ENCODE measurements at regions not wholly inside any gene's neighbourhood (a gene's known extent, or its start where the extent isn't known, plus 50 kb on each side); places are given as distances from the start of the nearest gene placed in this dataset.

DNA sequence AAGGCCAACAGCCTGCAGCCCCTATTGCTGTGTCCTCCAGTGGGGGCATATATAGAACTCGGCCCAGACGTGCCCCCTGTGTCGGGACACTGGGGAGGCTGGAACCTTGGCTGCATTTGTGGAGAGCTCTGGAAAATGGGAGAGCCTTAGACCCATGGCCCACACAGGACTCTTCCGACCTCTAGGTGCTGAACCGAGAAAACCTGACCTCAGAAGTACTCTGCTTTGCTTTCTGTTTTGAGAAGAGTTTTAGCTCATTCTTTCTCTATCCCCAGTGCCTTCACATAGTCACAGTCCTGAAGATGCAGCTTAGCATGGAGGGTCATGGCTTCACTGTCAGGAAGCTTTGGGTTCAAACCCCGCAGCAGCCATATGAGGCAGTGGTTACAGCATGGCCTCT lies 271.8 kb upstream of the B3GAT1 start:
- Mint-ChIP-seq H3K36me3 (no peaks in the 10 kb centered on the region), H3K4me1 (peaks cover 0 to 5% (median 0%) of the 10 kb centered on the region in 4 donors), H3K9me3 (no peaks in the 10 kb centered on the region), H3K4me3 (no peak overlapping the region), H3K27ac (no peak overlapping the region), H3K27me3 (peaks cover 6 to 27% (median 12%) of the 10 kb centered on the region in 5 donors)
- POLR2A ChIA-PET = no interaction called here
- DNase-seq (no peak), ATAC-seq (no peak)

DNA sequence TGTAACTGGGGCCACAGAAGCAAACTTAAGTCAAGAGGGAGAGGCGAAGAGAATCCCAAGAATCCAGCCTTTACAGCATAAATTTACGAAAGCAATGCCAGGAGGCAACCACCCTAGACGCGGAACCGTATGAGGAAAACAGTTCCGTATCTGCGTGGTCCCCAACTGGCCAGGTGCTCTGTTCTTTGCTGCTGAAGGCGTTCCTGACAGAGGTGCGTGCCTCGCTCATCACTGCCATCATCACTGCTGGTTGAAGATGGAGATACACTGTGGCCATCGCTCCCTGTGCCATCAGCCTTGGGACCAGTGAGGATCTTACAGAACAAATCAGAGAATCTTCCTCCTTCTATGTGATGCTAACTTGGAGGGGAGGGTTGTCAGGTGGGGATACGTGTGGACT lies 270.5 kb upstream of the B3GAT1 start:
- H3K9me3 Mint-ChIP-seq = no peaks in the 10 kb centered on the region
- no peak overlapping the region for H3K4me3 Mint-ChIP-seq
- no peaks in the 10 kb centered on the region for H3K36me3 Mint-ChIP-seq
- no peak overlapping the region for H3K27ac Mint-ChIP-seq
- POLR2A ChIA-PET = no interaction called here
- DNase-seq = no peak
- H3K27me3 Mint-ChIP-seq = peaks cover 5 to 25% (median 10%) of the 10 kb centered on the region in 5 donors
- peaks cover 0 to 4% (median 0%) of the 10 kb centered on the region in 4 donors for H3K4me1 Mint-ChIP-seq
- ATAC-seq = no peak

DNA sequence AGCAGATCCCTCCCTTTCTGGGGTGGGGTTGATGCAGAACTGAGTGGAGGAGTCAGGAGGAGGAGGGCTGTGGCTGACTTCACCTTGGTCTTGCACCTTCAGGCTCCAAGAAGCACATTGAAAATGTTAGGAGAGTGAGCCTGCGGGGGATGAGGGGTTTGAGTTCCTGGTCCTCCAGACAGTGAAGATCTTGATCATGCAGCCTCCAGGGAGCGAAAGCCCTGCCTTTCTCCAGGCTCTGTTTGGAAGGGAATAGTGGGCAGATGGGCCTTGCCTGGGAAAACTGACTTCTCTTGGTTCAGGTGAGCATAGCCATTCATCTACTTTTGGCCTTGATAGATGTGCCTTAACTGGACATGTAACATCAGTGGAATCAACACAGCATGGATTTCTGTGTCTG lies 267.6 kb upstream of the B3GAT1 start:
- Mint-ChIP-seq H3K27ac (no peak overlapping the region), H3K4me1 (no peaks in the 10 kb centered on the region), H3K36me3 (no peaks in the 10 kb centered on the region), H3K4me3 (no peak overlapping the region), H3K9me3 (no peaks in the 10 kb centered on the region), H3K27me3 (peaks cover 5 to 22% (median 10%) of the 10 kb centered on the region in 5 donors)
- POLR2A ChIA-PET = no interaction called here
- DNase-seq = no peak
- ATAC-seq = no peak

DNA sequence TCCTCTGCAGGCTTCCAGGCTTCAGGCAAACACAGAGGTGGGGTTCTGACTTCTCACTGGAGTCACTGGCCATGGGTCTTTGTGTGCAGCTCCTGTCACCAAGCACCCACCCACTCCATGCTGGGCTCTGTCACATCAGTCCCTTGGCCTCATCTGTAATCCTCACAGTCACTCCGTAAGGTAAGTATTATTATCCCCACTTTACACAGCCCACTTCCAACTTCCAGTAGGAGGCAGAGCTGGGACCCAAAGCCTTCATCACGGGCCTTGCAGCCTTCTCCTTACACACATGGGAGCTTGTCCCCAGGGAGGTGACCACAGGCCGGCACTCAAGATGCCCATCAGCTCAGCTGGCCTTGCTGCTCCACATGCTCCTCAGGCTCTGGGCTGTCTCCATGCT lies 266.7 kb upstream of the B3GAT1 start:
- H3K4me3 Mint-ChIP-seq = no peak overlapping the region
- peak overlapping the region in 1 of 10 donors; percentile 69 for H3K27ac Mint-ChIP-seq
- H3K9me3 Mint-ChIP-seq = no peaks in the 10 kb centered on the region
- POLR2A ChIA-PET = no interaction called here
- no peaks in the 10 kb centered on the region for H3K4me1 Mint-ChIP-seq
- no peaks in the 10 kb centered on the region for H3K36me3 Mint-ChIP-seq
- DNase-seq (no peak), ATAC-seq (no peak)
- peaks cover 5 to 22% (median 10%) of the 10 kb centered on the region in 5 donors for H3K27me3 Mint-ChIP-seq

DNA sequence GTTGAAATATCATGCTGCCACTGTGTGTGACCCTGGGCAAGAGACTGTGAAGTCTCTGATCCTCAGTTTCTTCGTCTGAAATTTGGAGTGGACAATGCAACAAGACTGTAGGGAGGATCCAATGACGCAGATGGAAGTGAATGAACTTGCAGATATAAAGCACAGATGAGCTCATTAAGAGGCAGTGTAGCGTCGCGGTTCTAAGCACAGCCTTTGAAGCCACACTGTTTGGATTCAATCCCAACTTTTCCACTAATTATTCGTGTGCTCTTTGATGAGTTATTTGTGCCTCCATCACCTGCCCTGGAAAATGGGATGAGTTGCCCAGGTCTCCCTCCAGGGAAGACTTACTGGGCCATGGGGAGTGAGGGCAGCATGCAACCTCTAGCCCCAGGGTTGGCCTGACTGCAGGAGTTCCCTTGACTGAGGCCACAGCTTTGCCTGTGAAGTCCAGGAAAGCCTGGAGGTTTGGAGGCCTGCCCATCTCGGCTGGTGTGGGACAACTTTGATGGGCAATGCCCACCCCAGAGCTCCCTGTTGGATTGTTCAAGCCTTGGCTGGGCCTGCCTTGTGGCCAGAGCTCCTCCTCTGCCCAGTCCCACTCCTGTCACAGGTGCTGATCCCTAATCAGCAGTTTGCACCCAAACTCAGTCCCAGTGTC lies 266.0 kb upstream of the B3GAT1 start:
- peaks cover 5 to 16% (median 11%) of the 10 kb centered on the region in 5 donors for H3K27me3 Mint-ChIP-seq
- POLR2A ChIA-PET = no interaction called here
- DNase-seq (no peak), ATAC-seq (no peak)
- no peak overlapping the region for H3K4me3 Mint-ChIP-seq
- no peaks in the 10 kb centered on the region for H3K36me3 Mint-ChIP-seq
- no peak overlapping the region for H3K27ac Mint-ChIP-seq
- no peaks in the 10 kb centered on the region for H3K9me3 Mint-ChIP-seq
- H3K4me1 Mint-ChIP-seq = no peaks in the 10 kb centered on the region

DNA sequence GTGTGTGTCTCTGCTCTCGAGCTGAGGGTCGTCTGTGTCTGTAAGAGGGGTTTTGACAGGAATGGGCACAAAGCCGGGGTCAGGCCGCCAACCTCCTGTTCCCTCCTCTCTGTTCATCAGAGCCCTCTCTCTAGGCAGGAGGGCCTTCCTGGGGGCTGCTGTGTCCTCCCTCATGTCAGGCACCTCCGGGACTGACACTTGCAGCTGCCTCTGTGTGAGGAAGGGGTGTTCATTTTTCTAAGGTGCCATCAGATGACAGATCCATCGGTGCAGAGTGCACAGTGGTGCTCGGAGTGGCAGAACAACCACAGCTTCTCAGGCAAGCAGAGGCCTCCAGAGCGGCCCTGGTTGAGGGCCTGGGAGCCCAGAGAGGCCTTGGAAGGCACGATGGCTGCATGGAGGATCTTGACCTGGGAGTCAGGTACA lies 265.4 kb upstream of the B3GAT1 start:
- POLR2A ChIA-PET = no interaction called here
- Mint-ChIP-seq H3K27ac (no peak overlapping the region), H3K27me3 (peaks cover 3 to 13% (median 11%) of the 10 kb centered on the region in 5 donors), H3K9me3 (no peaks in the 10 kb centered on the region), H3K4me1 (no peaks in the 10 kb centered on the region), H3K4me3 (no peak overlapping the region), H3K36me3 (no peaks in the 10 kb centered on the region)
- DNase-seq (no peak), ATAC-seq (no peak)

DNA sequence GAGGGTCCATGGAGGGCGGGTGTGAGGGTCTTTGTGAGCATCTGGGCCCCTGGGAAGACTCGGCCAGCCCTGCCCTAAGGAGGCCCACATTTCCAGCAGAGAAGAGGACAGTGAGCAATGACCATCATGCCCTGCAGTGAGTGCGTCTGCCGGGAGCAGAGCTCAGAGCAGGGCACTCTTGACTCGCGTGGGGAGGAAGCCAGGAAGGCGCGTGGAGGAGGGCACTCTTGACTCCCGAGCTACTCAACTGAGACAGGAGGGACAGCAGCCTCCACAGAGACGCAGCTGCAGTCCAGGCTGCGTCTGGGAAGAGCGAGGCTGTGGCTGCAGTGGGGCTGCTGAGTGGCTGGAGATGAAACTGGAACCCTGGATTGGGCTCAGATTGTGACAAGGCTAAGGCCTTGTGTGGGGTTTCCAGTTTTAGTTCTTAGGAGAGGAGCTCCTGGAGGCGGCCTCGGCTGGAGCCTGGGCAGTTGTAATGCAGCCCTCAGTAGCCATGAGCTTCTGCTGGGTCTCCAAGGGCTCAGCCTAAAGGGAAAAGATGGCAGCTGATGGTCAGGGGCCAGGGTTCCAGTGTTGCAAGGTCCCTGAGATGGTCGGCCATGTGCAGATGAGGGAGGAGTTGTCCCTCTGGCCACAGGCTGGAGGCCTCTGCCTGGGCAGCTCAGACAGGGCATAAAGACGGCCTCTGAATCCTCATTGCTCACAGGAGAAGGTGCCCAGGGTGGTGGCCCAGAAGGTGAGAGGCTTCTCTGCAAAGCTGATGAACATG lies 264.7 kb upstream of the B3GAT1 start:
- ATAC-seq = no peak
- no peaks in the 10 kb centered on the region for H3K9me3 Mint-ChIP-seq

DNA sequence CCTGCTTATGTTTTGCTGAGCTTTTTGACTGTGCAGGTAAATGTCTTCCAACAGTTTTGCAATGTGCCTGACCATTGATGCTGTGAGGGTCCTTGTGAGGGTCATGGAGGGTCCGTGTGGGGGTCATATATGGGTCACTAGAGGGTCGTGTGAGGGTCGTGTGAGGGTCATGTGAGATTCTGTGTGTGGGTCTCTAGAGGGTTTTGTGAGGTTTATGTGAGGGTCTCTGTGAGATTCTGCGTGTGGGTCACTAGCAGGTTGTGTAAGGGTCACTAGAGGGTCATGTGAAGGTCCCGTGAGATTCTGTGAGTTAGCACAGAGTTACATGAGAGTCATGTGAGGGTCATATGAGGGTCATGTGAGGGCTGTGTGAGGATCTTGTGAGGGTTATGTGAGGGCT lies 263.9 kb upstream of the B3GAT1 start:
- Mint-ChIP-seq H3K9me3 (no peaks in the 10 kb centered on the region), H3K4me1 (no peaks in the 10 kb centered on the region), H3K36me3 (no peaks in the 10 kb centered on the region), H3K27me3 (peaks cover 2 to 14% (median 5%) of the 10 kb centered on the region in 5 donors), H3K4me3 (no peak overlapping the region), H3K27ac (no peak overlapping the region)
- no peak for ATAC-seq
- POLR2A ChIA-PET = no interaction called here
- no peak for DNase-seq

More for the DNA sequence above, 264.7 kb upstream of the B3GAT1 start:
- Mint-ChIP-seq H3K27me3 (peaks cover 2 to 13% (median 6%) of the 10 kb centered on the region in 5 donors), H3K27ac (no peak overlapping the region), H3K4me3 (no peak overlapping the region), H3K36me3 (no peaks in the 10 kb centered on the region), H3K4me1 (no peaks in the 10 kb centered on the region)
- DNase-seq = no peak
- POLR2A ChIA-PET = no interaction called here

DNA sequence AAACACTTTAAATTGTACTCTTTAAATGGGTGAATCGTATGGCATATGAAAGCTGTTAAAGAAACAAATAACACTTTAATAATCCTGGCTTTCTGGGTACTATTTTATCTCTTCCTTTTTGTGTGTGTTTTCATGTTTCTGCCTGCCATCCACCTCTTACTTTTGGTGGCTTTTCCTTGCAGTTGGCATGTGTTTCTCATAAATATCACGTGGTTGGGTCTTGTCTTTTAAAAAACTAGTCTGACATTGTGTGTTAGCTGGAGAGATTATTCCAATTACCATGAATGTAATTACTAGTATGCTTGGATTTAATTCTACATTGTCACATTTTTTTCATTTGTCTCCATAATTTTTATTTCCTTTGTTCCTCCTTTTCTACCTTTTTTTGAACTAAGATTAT lies 262.9 kb upstream of the B3GAT1 start:
- Mint-ChIP-seq H3K36me3 (no peaks in the 10 kb centered on the region), H3K4me1 (no peaks in the 10 kb centered on the region), H3K27ac (no peak overlapping the region), H3K27me3 (peaks cover 2 to 24% (median 8%) of the 10 kb centered on the region in 5 donors), H3K4me3 (no peak overlapping the region), H3K9me3 (no peaks in the 10 kb centered on the region)
- DNase-seq (no peak), ATAC-seq (no peak)
- POLR2A ChIA-PET = no interaction called here

DNA sequence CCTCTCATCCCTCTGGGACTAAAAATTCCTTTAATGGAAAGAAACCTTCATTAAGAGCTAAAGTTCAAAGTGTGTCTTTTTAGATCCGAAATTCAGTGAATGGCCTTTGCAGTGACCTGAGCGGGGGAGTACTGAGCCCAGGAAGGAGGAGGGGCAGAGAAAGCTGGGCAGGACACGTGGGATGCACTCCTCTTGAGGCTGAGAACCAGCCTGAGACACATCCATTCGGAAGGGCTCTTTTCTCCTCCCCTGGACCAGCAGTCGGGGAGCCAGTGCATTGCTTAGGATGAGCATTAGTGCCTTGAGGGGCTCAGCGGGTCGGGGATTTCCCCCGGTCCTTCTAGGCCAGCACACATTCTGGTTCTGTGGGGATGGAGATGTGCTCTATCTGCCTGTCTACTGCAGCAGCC lies 258.9 kb upstream of the B3GAT1 start:
- Mint-ChIP-seq H3K9me3 (peaks cover 0 to 2% (median 0%) of the 10 kb centered on the region in 9 donors), H3K4me3 (no peak overlapping the region), H3K27ac (no peak overlapping the region), H3K36me3 (no peaks in the 10 kb centered on the region), H3K27me3 (peaks cover 7 to 40% (median 8%) of the 10 kb centered on the region in 5 donors), H3K4me1 (no peaks in the 10 kb centered on the region)
- POLR2A ChIA-PET = no interaction called here
- no peak for DNase-seq
- no peak for ATAC-seq

DNA sequence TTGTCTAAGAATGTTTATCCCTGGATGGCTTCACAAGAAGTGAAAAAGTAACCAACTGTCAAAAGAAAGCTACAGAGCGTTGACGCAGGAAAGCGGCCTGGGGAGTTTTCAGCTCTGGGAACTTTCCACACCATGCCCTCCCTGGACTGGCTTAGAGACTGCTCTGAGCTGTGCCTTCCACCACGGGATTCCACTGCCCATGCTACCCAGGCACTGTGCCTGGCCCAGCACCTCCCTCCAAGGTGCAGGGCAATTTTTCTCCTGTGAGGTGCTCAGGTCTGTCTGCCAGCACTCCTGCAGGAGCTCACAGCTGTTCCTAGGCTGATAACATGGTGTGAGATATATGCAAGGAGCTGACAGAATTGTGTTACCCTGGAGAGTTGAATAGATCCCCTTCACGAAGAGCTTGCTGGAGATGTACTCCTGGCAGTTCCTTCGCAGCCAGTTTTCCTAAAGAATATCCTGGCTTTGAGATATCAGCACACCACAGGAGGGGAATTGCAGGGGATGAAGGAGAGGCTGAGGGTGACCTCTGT lies 258.3 kb upstream of the B3GAT1 start:
- Mint-ChIP-seq H3K27me3 (peaks cover 7 to 40% (median 8%) of the 10 kb centered on the region in 5 donors), H3K27ac (no peak overlapping the region), H3K36me3 (no peaks in the 10 kb centered on the region), H3K4me1 (no peaks in the 10 kb centered on the region), H3K4me3 (no peak overlapping the region), H3K9me3 (peaks cover 0 to 2% (median 0%) of the 10 kb centered on the region in 9 donors)
- ATAC-seq = no peak
- POLR2A ChIA-PET = no interaction called here
- DNase-seq = no peak

DNA sequence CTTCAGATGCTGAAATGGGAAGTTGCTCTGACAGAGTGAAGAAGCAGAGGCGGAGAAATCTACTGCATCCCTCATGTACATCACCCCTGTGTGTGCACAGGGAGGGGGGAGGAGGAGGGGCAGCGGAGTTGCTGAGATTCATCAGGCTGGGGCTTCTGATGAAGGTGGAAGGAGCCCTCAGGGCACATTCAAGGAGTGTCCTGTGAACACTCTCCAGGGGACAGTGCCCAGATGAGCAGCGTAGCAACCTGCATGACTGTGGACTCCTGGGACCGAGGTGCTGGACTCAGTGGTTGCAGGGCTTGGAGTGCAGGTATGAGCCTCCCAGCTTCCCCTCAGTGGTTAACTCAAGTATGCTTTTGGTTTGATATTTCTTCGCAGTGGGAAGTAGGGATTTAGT lies 257.8 kb upstream of the B3GAT1 start:
- Mint-ChIP-seq H3K4me1 (no peaks in the 10 kb centered on the region), H3K27me3 (peaks cover 7 to 40% (median 8%) of the 10 kb centered on the region in 5 donors), H3K36me3 (no peaks in the 10 kb centered on the region), H3K4me3 (no peak overlapping the region), H3K27ac (no peak overlapping the region), H3K9me3 (peaks cover 0 to 2% (median 0%) of the 10 kb centered on the region in 9 donors)
- no peak for ATAC-seq
- DNase-seq = no peak
- POLR2A ChIA-PET = no interaction called here

DNA sequence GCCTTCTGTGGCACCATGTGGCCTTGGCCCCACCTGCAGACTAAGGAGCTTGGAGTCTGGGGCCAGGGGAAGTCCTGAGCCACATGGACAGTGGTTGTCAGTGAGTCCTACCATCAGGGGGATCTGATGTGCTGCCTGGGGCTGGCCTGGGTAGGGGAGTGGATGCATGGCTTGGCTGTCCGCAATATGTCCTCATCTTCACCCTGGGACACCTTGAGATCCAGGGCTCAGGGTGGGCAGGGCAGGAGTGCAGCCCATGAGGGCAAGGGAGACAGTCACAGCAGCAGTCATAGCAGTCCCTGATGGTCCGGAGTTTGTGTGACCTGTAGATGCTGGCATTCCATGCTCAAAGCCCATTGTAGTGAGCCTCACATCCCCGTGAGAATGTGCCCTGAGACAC lies 256.8 kb upstream of the B3GAT1 start:
- H3K27ac Mint-ChIP-seq = no peak overlapping the region
- ATAC-seq = no peak

More for the DNA sequence above, 256.8 kb upstream of the B3GAT1 start:
- Mint-ChIP-seq H3K36me3 (no peaks in the 10 kb centered on the region), H3K4me3 (no peak overlapping the region), H3K27me3 (peaks cover 7 to 40% (median 8%) of the 10 kb centered on the region in 5 donors), H3K9me3 (peaks cover 0 to 2% (median 0%) of the 10 kb centered on the region in 9 donors), H3K4me1 (no peaks in the 10 kb centered on the region)
- DNase-seq = no peak
- POLR2A ChIA-PET = no interaction called here
